HL-60 (cell line): ENCODE measurements at regions not wholly inside any gene's neighbourhood (a gene's known extent, or its start where the extent isn't known, plus 50 kb on each side); places are given as distances from the start of the nearest gene placed in this dataset.

Experiments used
- DNase-seq, 2 experiments: peaks; one replicate each; pipeline ENCODE4 v3.0.0-alpha.2; 2010 to 2020; ENCODE audit warnings: low read depth in 1 of 2, low spot score in 1 of 2
- H3K27ac ChIP-seq: fragments of 250-450 bp; sonication (Bioruptor Pico); replicated peaks from 2 replicates; pipeline ENCODE4 v1.5.1; 2020; ENCODE audit warnings: mild to moderate bottlenecking, moderate library complexity
- H3K27me3 ChIP-seq: fragments of 250-450 bp; sonication (Bioruptor Pico); 2 replicates; pipeline ENCODE4 v1.5.1; 2021; ENCODE audit warnings: mild to moderate bottlenecking, moderate library complexity; ENCODE audit not compliant: insufficient read depth, poor library complexity, severe bottlenecking
- H3K4me3 ChIP-seq: replicated peaks from 2 replicates; pipeline ENCODE4 v1.5.1; 2011; ENCODE audit warnings: mild to moderate bottlenecking, control low read depth, low read length; ENCODE audit not compliant: insufficient read depth
- CTCF ChIP-seq: IDR thresholded peaks from one replicate; pipeline ENCODE4 v1.5.1; 2011; ENCODE audit warnings: low read length, control low read depth, inconsistent platforms; ENCODE audit not compliant: insufficient read depth
- GABPA ChIP-seq: IDR thresholded peaks from 2 replicates; pipeline ENCODE4 v1.6.1; 2012; ENCODE audit warnings: low read depth
- POLR2AphosphoS5 ChIP-seq: IDR thresholded peaks from 2 replicates; pipeline ENCODE4 v1.6.1; 2012; ENCODE audit warnings: low read depth
- REST ChIP-seq: IDR thresholded peaks from 2 replicates; pipeline ENCODE4 v1.6.1; 2012; ENCODE audit warnings: low read depth; ENCODE audit not compliant: insufficient replicate concordance
- SPI1 ChIP-seq: IDR thresholded peaks from 2 replicates; pipeline ENCODE4 v1.6.1; 2012; ENCODE audit warnings: low read depth, mild to moderate bottlenecking, borderline replicate concordance

DNA sequence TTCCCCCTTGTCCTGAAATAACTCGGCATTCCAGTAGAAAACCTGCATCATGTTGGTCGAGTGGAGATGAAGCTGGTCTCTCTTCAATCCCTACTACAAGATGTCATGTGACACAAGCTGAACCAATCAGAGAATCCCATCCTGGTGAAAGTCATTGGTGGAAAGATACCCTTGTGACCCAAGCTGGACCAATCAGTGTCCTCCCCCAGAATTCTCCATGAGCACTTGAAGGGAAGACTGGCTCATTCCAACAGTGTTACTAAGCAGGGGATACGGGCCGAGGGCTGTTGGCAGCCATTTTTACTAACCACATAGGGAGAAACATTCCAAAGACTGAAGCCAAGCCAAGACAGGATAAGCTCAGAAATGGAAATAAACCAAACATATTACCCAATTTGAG, 298.3 kb downstream of the ICOS start:
- Histone ChIP-seq H3K27me3 (peaks cover 2% of the 10 kb centered on the region), H3K4me3 (no peak overlapping the region), H3K27ac (no peak overlapping the region)
- DNase-seq = no peak
- TF ChIP-seq GABPA = no peak
- no peak for TF ChIP-seq CTCF
- TF ChIP-seq REST = no peak
- no peak for TF ChIP-seq POLR2AphosphoS5
- no peak for TF ChIP-seq SPI1

DNA sequence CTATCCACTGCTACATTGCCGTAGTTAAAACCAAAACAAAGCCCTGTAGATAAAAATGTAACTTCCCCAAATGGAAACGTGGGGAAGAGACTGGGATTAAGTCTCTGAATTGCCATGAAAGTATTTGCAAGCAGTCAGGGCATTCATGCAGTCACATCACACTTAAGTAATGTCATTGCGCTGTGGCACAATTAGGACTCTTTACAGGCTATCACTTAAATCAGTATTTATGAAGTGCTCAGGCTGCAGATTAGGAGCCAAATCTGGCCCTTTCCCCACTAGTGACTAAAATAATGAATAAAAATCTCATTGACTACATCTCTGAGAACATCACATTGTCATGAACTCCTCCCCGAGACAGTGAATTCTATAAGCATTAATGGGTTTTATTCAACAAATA, 300.9 kb downstream of the ICOS start:
- Histone ChIP-seq H3K27me3 (peaks cover 2% of the 10 kb centered on the region), H3K27ac (no peak overlapping the region), H3K4me3 (no peak overlapping the region)
- no peak for DNase-seq
- TF ChIP-seq REST = no peak
- TF ChIP-seq CTCF = no peak
- TF ChIP-seq POLR2AphosphoS5 = no peak

- DNase-seq = no peak
- TF ChIP-seq POLR2AphosphoS5 (no peak), SPI1 (no peak), REST (no peak), GABPA (no peak), CTCF (no peak)
- Histone ChIP-seq H3K27me3 (no peaks in the 10 kb centered on the region), H3K4me3 (no peak overlapping the region), H3K27ac (no peak overlapping the region)
Observed at GRCh38 chr2:204239411-204240165, 303.0 kb downstream of the ICOS start.
